HS-27A (cell line): ENCODE measurements at regions not wholly inside any gene's neighbourhood (a gene's known extent, or its start where the extent isn't known, plus 50 kb on each side); places are given as distances from the start of the nearest gene placed in this dataset.
"Not testable (repeated sequence)": the region's sequence is repeated elsewhere in the genome, so short reads cannot be mapped to it uniquely, and the experiment has no call there.

ENCODE experiments used
- DNase-seq: peaks from one replicate; pipeline ENCODE4 v3.0.0-alpha.2; 2012; ENCODE audit warnings: low read depth, missing footprints

GRCh38 chr22:22977479-22978200 lies 90.0 kb downstream of the IGLL5 start:
- DNase-seq: no peak

GRCh38 chr22:22978637-22979036 lies 91.0 kb downstream of the IGLL5 start:
- DNase-seq: no peak

GRCh38 chr22:22979121-22979724 lies 91.1 kb upstream of the GNAZ start:
- no peak for DNase-seq

- no peak for DNase-seq
Observed at GRCh38 chr22:22979954-22980353, 90.4 kb upstream of the GNAZ start.

- no peak for DNase-seq
Observed at GRCh38 chr22:22981670-22982571, 88.4 kb upstream of the GNAZ start.

- DNase-seq: no peak
Observed at GRCh38 chr22:22982616-22983015, 87.7 kb upstream of the GNAZ start.

GRCh38 chr22:22983123-22983522 lies 87.2 kb upstream of the GNAZ start:
- DNase-seq: no peak

GRCh38 chr22:22983816-22984215 lies 86.5 kb upstream of the GNAZ start:
- DNase-seq: no peak

- DNase-seq: no peak
Observed at GRCh38 chr22:22984967-22985366, 85.4 kb upstream of the GNAZ start.

- DNase-seq: no peak
Observed at GRCh38 chr22:22986008-22986407, 84.3 kb upstream of the GNAZ start.

- DNase-seq: no peak
Observed at GRCh38 chr22:22986640-22987039, 83.7 kb upstream of the GNAZ start.

- no peak for DNase-seq
Observed at GRCh38 chr22:22988150-22988549, 82.2 kb upstream of the GNAZ start.

GRCh38 chr22:22988785-22989184 lies 81.5 kb upstream of the GNAZ start:
- no peak for DNase-seq

- DNase-seq: no peak
Observed at GRCh38 chr22:22989856-22990255, 80.5 kb upstream of the GNAZ start.

- not testable (repeated sequence) for DNase-seq
Observed at GRCh38 chr22:22990711-22991505, 79.4 kb upstream of the GNAZ start.

GRCh38 chr22:22992474-22992873 lies 77.8 kb upstream of the GNAZ start:
- no peak for DNase-seq

- DNase-seq: no peak
Observed at GRCh38 chr22:22993184-22993583, 77.1 kb upstream of the GNAZ start.

- DNase-seq: no peak
Observed at GRCh38 chr22:22995166-22995565, 75.2 kb upstream of the GNAZ start.

GRCh38 chr22:22996511-22997261 lies 73.6 kb upstream of the GNAZ start:
- no peak for DNase-seq

- no peak for DNase-seq
Observed at GRCh38 chr22:22997262-22997898, 72.9 kb upstream of the GNAZ start.

- no peak for DNase-seq
Observed at GRCh38 chr22:22997988-22998387, 72.3 kb upstream of the GNAZ start.
